ENCODE measurements at regions not wholly inside any gene's neighbourhood (a gene's known extent, or its start where the extent isn't known, plus 50 kb on each side); places are given as distances from the start of the nearest gene placed in this dataset.

DNA sequence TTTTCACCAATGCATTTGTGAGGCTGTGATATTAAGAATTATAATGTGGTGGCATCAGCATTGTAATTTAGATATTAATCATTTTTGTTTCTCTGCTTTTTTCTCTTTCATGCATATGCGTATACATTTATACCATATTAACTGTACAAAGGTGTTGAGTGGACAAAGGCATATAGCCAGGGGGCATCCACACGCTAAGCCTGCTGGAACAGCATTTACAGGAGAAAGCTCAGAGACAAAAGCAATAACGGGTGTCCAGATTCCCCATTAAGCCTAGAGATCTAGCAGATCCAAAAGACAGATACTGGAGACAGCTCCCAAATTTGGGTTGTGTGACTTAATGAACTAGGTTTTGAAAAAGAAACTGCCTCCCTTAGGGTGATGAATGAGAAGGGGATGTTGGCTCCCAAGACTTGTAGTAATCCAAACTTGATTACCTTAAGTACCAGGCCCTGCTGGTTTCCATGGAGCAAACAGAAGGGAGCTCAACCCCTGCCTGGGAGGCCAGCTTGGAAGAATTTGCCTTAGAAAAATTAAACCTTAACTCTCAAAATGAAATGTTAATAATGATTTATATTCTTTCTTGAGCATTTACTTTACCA, 181.9 kb downstream of the SLC6A15 start:
- H3K27me3 ChIP-seq (ENCODE audit: insufficient read depth, low read length): no peaks in the 10 kb centered on the region
- H3K4me2 ChIP-seq (ENCODE audit: low read length): no peak overlapping the region
- H3K79me2 ChIP-seq (ENCODE audit: insufficient read depth, low read length): no peaks in the 10 kb centered on the region
- no peaks in the 10 kb centered on the region for H3K9me2 ChIP-seq (ENCODE audit: low read depth, low read length)
- H2AFZ ChIP-seq (ENCODE audit: low read length): no peak overlapping the region
- TF ChIP-seq EZH2 (IDR thresholded peaks at IDR 0.05; ENCODE audit: borderline replicate concordance, low read length): no peak
- TF ChIP-seq, protein P1, sequence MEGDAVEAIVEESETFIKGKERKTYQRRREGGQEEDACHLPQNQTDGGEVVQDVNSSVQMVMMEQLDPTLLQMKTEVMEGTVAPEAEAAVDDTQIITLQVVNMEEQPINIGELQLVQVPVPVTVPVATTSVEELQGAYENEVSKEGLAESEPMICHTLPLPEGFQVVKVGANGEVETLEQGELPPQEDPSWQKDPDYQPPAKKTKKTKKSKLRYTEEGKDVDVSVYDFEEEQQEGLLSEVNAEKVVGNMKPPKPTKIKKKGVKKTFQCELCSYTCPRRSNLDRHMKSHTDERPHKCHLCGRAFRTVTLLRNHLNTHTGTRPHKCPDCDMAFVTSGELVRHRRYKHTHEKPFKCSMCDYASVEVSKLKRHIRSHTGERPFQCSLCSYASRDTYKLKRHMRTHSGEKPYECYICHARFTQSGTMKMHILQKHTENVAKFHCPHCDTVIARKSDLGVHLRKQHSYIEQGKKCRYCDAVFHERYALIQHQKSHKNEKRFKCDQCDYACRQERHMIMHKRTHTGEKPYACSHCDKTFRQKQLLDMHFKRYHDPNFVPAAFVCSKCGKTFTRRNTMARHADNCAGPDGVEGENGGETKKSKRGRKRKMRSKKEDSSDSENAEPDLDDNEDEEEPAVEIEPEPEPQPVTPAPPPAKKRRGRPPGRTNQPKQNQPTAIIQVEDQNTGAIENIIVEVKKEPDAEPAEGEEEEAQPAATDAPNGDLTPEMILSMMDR (IDR thresholded peaks at IDR 0.05; ENCODE audit: low read length): no peak
- no peak overlapping the region for H3K27ac ChIP-seq (ENCODE audit: low read depth, low read length, poor library complexity, severe bottlenecking)
- no peaks in the 10 kb centered on the region for H3K36me3 ChIP-seq (ENCODE audit: insufficient read depth, low read length)
- H4K20me1 ChIP-seq (ENCODE audit: insufficient read depth, low read length): no peaks in the 10 kb centered on the region
- no peaks in the 10 kb centered on the region for H3K4me1 ChIP-seq (ENCODE audit: insufficient read depth, low read length, severe bottlenecking)
- H3F3A ChIP-seq (ENCODE audit: insufficient read depth, low read length): no peaks in the 10 kb centered on the region
- H3K4me3 ChIP-seq (ENCODE audit: low read depth, low read length, poor library complexity, severe bottlenecking): no peak overlapping the region
- no peaks in the 10 kb centered on the region for H3K9me3 ChIP-seq (ENCODE audit: low read length)
- no peak overlapping the region for H3K9ac ChIP-seq (ENCODE audit: low read length)

GRCh38 chr12:84727961-84728360, 184.6 kb downstream of the SLC6A15 start:
- Histone ChIP-seq H3K4me2 (ENCODE audit: low read length) (no peak overlapping the region), H3K27me3 (ENCODE audit: insufficient read depth, low read length) (no peaks in the 10 kb centered on the region), H3K9me2 (ENCODE audit: low read depth, low read length) (no peaks in the 10 kb centered on the region), H3K9ac (ENCODE audit: low read length) (no peak overlapping the region), H3K79me2 (ENCODE audit: insufficient read depth, low read length) (no peaks in the 10 kb centered on the region), H3K9me3 (ENCODE audit: low read length) (no peaks in the 10 kb centered on the region), H4K20me1 (ENCODE audit: insufficient read depth, low read length) (no peaks in the 10 kb centered on the region), H3K27ac (ENCODE audit: low read depth, low read length, poor library complexity, severe bottlenecking) (no peak overlapping the region), H3F3A (ENCODE audit: insufficient read depth, low read length) (no peaks in the 10 kb centered on the region), H3K4me3 (ENCODE audit: low read depth, low read length, poor library complexity, severe bottlenecking) (no peak overlapping the region), H2AFZ (ENCODE audit: low read length) (no peak overlapping the region), H3K36me3 (ENCODE audit: insufficient read depth, low read length) (no peaks in the 10 kb centered on the region), H3K4me1 (ENCODE audit: insufficient read depth, low read length, severe bottlenecking) (no peaks in the 10 kb centered on the region)
- TF ChIP-seq, protein P1 (IDR thresholded peaks at IDR 0.05; ENCODE audit: low read length): no peak
- TF ChIP-seq EZH2 (IDR thresholded peaks at IDR 0.05; ENCODE audit: borderline replicate concordance, low read length): no peak

- no peak overlapping the region for H3K4me3 ChIP-seq (ENCODE audit: low read depth, low read length, poor library complexity, severe bottlenecking)
- H3K9ac ChIP-seq (ENCODE audit: low read length): no peak overlapping the region
- no peaks in the 10 kb centered on the region for H3K9me3 ChIP-seq (ENCODE audit: low read length)
- no peaks in the 10 kb centered on the region for H3K9me2 ChIP-seq (ENCODE audit: low read depth, low read length)
- no peaks in the 10 kb centered on the region for H3K4me1 ChIP-seq (ENCODE audit: insufficient read depth, low read length, severe bottlenecking)
- H2AFZ ChIP-seq (ENCODE audit: low read length): no peak overlapping the region
- no peaks in the 10 kb centered on the region for H4K20me1 ChIP-seq (ENCODE audit: insufficient read depth, low read length)
- H3F3A ChIP-seq (ENCODE audit: insufficient read depth, low read length): no peaks in the 10 kb centered on the region
- H3K27ac ChIP-seq (ENCODE audit: low read depth, low read length, poor library complexity, severe bottlenecking): no peak overlapping the region
- no peak overlapping the region for H3K4me2 ChIP-seq (ENCODE audit: low read length)
- H3K79me2 ChIP-seq (ENCODE audit: insufficient read depth, low read length): no peaks in the 10 kb centered on the region
- TF ChIP-seq, protein P1 (IDR thresholded peaks at IDR 0.05; ENCODE audit: low read length): no peak
- no peak for TF ChIP-seq EZH2 (IDR thresholded peaks at IDR 0.05; ENCODE audit: borderline replicate concordance, low read length)
- no peaks in the 10 kb centered on the region for H3K36me3 ChIP-seq (ENCODE audit: insufficient read depth, low read length)
- no peaks in the 10 kb centered on the region for H3K27me3 ChIP-seq (ENCODE audit: insufficient read depth, low read length)
These were observed 185.8 kb downstream of the SLC6A15 start for GRCh38 chr12:84726780-84727179.
